ENCODE measurements at regions not wholly inside any gene's neighbourhood (a gene's known extent, or its start where the extent isn't known, plus 50 kb on each side); places are given as distances from the start of the nearest gene placed in this dataset.

DNA sequence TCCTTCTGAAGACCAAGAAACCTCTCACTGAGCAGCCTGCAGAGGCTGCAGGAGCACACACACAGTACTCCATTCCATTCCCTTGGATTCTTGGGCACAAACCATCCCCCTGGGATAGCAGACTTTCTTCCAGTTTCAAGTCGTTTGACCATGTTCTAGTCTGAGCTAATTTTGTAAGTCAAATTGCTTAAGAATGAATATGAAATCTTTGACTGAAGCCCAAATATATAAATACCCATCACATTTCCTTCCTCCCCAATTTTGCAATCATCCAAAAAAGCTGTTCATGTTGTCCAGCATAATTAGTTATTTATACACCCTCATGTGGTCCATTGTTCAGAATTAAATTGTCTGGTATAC is 231.2 kb upstream of the TPRG1 start:
- ATAC-seq (peak; percentile 82), DNase-seq (ENCODE audit: low spot score) (no peak)
- intact Hi-C loops (cut with DNase I): no loop called here

DNA sequence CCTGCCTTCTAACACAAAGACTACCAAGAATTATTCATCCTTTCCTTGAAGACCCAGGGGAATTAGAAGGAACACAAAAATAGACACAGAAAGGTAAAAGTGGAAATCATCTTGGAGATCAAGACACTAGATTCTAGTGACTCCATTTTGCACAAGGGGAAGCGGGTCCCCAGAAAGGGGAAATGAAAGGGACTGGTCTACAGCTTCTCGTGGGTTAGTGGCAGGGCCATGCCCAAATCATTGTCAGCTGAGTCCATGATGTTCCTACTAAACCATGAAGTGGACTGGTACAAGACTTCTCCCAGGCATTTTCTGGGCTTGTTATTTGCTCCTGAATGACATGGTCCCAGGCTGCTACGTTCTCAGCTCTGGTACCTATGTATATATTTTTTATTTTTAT is 230.7 kb upstream of the TPRG1 start:
- ATAC-seq (peak; percentile 47), DNase-seq (ENCODE audit: low spot score) (no peak)
- intact Hi-C loops (cut with DNase I): no loop called here

DNA sequence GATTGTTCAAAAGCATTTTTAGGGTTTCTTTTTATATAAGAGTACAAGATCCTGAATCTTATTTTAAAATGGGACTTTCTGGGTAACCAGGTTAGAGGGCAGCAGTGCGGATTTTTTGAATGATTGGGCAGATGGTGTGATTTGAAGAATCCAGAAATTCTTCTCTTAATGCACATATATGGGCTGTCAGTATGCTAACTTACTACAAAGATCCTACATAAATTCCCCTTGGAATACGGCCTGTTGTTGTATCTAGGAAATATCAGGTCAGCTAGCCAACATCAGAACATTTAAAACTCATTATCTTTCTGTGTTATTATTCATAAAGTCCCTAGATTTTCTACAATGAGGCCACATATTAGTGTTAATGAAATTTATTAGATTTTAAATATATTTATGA is 229.6 kb upstream of the TPRG1 start:
- ATAC-seq (no peak), DNase-seq (ENCODE audit: low spot score) (no peak)
- intact Hi-C loops (cut with DNase I): no loop called here

DNA sequence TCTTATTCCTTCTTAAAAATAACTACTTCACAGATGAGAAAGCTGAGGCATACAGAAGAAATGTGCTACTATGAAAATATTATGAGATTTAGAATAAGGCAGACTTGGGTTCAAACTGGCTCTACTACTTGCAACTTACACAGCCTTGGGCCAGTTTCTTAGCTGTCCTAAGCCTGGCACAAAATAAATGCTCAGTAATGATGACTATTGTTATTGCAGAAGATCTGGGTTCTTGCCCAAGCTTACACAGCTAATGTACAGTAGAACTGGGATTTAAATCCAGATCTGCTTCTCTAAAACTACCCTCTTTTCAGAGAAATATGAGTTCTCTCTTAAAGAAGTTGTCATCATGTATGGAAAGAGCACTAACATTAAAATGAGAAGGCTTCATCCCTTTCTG is 228.2 kb upstream of the TPRG1 start:
- DNase-seq (ENCODE audit: low spot score) (no peak), ATAC-seq (no peak)
- intact Hi-C loops (cut with DNase I): no loop called here

DNA sequence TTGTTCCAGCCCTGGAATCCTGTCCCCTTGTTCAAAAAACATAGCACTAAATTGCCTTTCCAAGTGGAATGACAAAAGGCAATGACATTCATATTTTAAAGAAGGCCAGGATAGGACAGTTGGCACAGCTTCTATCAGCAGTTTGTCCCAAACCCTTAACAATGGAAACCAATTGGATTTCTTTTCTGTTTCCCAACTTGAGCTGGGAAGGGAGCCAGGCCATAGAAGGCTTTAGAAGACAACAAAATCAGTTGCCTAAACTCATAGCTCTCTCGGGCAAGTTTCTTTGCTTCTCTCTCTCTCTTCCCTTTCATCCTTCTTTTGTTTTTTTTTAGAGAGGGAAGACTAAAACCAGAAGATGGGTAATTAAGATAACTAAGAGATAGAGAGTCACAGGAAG is 227.7 kb upstream of the TPRG1 start:
- ATAC-seq (no peak), DNase-seq (ENCODE audit: low spot score) (no peak)
- intact Hi-C loops (cut with DNase I): no loop called here

DNA sequence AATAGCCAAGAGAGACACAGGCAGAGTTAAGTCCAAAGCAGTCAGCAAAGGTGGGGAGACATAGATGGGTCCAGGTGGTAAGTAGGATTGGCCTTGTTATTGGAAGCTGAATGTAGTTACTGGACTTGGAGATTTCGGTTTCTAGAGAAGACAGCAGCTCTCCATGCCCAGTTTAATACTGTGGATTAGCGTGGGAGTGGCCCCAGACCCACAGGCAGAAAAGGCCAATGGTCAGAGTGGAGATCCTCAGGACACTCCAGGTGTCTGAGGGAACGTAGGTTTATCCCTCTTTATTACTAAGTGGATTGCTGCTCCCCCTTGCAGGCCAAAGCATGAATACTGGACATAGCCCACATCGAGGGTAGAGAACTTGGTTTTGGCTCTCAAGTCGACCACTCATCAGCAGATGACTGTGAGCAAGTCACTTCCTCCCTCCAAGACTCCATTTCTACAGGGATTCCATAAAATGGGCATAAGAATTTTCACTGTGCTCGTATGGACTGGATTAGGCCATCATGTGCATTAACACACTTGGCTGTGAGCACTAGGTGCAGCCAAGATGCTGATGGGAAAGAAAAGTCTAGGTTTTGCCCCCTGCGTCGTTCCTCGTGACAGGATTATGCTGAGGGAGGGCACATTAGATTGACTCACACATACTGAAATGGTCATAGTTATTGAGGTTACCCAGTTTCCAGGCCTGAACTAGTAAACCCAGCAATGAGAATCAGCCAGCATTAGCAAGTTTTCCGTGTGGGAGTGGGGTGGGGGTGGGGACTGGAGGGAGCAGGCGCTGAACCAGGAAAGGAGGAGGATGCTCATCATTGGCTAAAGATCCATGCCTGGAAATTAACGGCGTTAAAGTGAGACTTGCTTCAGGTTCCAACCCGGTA is 225.2 kb upstream of the TPRG1 start:
- intact Hi-C loops (cut with DNase I): loop anchor here (2.0 to 5.0 kb wide), 2 partner anchors 899 to 1204 kb away; no protein-coding TSS in a partner anchor
- peak; percentile 3 for ATAC-seq
- DNase-seq (ENCODE audit: low spot score): no peak

DNA sequence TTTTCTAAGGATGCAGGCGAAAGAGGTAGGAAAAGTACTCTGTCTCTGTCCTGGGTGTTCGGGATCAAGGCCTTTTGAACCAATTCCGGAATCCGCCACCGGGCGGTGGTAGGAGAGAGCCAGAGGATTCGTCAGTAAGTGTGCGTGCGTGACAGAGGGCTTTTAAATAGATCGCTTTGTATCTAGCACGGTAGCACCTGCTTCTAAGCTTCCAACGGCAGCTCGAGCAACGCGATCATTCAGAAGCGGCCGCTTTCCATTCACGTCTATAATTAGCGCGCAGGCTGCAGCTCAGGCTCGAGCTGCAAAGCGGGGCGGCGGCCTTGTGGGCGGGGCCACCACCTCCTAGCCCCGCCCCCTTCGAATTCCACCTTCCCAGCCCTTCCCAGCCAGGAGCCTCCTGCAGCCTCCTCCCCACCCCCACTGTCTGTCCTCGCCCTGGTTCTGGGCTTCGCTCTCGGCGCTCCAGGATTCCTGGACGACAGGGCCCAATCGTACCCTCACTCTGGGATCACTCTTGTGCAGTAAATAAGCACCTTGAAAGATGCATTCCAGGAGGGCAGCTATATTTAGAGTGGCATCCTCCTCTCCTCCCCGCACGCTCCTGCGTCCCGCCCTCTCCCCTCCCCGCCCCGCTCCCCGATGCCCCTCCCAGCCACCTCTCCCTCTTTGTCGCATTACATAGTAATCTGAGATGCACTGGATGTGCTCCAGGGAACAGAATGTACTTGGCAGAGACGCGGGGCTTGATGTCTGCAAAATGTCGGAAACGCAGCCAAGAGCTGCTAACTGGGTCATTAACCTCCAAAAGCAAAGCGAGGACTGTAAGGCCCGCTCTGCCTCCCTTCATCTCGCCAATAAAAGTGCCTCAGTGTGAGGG is 224.1 kb upstream of the TPRG1 start:
- peak; percentile 94 for DNase-seq (ENCODE audit: low spot score)
- ATAC-seq: peak; percentile 92
- intact Hi-C loops (cut with DNase I): loop anchor here (2.0 to 5.0 kb wide), 2 partner anchors 900 to 1205 kb away; no protein-coding TSS in a partner anchor

DNA sequence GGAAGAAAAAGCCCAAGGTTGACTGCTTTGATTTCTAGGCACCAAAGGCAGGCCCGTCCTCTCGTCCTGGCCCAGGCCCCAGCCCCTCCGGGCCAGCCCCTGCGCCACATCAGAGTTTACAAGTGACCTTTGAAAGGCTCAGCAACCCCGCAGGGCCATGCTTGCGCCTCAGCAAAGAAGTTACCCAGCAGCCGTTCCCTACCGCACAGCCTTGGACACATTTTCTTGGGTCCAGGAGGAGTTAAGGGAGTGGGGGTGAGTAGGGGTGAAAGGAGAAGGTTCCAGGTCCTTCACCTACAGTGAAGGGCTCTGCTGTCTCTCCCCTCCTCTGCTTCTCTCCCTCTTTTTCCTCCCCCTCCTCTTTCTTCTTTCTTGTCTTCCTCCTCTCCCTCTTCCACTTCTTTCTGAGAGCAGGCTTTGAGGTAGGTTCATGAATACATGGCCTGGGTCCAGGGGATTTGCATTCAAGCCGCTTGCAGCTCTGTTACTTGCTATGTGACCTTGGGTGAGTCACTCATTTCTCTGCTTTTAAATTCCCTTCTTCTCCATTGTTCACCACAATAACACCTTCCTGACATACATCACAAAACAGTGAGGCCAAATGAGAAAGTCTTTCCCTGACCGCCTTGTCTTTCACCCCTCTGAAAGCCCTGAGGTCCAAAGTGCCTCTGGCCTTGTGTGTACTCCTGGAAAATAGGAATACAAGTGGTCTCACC is 223.3 kb upstream of the TPRG1 start:
- intact Hi-C loops (cut with DNase I): loop anchor here (5.0 kb wide), 1 partner anchor 901 kb away; no protein-coding TSS in a partner anchor
- peak; percentile 71 for ATAC-seq
- DNase-seq (ENCODE audit: low spot score): peak; percentile 77

DNA sequence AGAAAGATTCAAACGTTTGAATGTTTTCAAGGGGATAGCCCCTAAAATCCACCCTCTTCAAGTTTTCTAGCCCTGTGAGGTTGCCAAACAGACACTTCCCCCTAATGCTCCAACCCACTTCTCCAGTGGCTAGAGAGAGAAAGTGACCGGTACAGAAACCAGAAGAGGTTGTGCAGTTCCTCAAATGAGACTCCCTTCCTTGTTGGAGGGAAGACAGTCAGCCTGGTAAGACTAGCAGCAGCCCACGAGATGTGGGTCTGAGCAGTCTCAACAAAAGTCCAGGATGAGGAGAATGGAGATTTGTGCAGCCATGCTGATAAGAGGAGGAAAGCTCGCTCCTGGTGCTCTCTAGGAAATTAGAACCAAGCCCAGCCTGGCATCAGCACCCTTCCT is 222.8 kb upstream of the TPRG1 start:
- no peak for ATAC-seq
- no peak for DNase-seq (ENCODE audit: low spot score)
- intact Hi-C loops (cut with DNase I): loop anchor here (5.0 kb wide), 1 partner anchor 902 kb away; no protein-coding TSS in a partner anchor

DNA sequence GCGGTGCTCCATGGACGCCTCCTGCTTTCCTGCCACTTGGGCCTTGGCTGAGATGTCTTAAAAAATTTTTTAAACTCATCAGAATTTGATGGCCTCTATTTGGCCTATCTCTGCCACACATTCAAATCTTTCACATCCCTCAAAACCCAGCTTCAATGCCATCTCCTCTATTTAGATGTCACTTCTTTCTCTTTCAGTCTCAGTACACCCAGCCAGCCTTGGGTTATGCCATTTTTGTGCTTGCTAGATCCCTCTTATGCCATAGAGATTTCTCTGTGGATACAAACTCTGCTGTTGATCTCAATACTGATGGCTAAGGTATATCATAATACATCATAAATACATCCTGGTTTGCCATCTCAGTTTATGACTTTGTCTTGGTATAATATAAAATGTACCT is 222.3 kb upstream of the TPRG1 start:
- no peak for DNase-seq (ENCODE audit: low spot score)
- intact Hi-C loops (cut with DNase I): loop anchor here (5.0 kb wide), 1 partner anchor 902 kb away; no protein-coding TSS in a partner anchor
- no peak for ATAC-seq

DNA sequence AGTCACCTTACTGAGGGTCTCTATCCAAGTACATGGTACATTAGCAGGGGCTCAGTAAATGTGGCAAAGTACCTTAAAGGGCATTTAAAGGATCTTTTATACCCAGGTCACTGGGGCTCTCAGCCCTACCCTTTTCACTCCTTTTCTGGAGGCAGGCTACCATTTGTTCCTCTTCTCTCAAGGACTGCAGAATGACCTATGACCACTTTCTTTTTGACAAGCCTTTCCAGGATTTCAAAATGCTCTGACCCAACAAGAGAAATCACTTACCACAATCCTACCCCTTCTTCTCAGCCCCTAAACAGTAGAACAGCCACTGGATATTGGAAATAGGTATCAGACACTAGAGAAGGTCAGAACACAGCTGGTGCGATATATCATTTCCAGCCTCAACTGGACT is 221.8 kb upstream of the TPRG1 start:
- intact Hi-C loops (cut with DNase I): loop anchor here (5.0 kb wide), 1 partner anchor 903 kb away; no protein-coding TSS in a partner anchor
- DNase-seq (ENCODE audit: low spot score) (no peak), ATAC-seq (no peak)

DNA sequence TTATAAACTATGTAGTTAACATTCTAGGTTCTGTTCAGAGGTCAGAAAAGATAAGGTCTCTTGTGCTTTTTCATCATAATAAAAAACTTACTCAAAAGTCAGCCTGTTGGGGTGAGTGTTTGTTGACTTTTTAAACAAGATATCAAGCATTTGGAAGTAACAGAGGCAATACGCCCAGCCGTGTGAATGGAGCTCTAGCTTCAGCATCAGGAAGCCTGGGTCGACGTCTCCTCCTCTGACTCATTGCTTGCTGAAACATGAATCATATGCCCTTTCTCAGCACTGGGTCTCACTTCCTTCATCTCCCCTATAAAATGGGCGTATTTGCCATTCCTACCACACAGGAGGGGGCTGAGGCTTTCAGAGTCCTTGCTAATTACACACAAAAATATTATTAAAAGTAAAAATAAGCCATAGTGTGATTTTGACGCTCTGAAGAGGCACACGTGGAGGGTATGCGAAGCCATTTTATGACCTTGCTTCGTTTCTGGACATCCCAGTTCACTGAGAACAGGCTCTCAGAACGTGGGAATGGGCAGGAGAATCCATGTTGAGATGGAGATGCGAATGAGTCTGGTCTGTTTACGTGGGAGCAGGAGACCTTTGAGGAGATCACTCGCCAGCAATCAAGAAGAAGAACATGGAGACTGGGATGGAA is 220.8 kb upstream of the TPRG1 start:
- intact Hi-C loops (cut with DNase I): no loop called here
- ATAC-seq: peak; percentile 47
- DNase-seq (ENCODE audit: low spot score): peak; percentile 79

DNA sequence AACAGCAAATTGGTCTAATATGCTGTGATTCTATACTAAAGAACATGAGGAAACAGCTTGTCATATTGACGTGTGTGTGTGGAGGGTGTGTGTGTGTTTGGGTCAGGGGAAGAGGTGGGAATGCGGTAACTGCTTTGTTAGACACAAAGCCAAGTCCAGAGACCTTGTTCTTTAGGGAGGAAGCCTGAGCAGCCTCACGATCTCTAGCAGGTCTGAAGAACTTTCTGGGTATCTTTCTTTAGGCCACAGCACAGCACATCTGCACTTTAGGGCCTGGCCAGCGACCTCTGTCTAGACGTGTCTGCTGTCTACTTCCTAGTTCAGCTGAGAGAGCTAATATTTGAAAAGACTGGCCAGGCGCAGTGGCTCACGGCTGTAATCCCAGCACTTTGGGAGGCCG is 220.0 kb upstream of the TPRG1 start:
- intact Hi-C loops (cut with DNase I): loop anchor here (2.0 kb wide), 1 partner anchor 1211 kb away; no protein-coding TSS in a partner anchor
- ATAC-seq (no peak), DNase-seq (ENCODE audit: low spot score) (no peak)

DNA sequence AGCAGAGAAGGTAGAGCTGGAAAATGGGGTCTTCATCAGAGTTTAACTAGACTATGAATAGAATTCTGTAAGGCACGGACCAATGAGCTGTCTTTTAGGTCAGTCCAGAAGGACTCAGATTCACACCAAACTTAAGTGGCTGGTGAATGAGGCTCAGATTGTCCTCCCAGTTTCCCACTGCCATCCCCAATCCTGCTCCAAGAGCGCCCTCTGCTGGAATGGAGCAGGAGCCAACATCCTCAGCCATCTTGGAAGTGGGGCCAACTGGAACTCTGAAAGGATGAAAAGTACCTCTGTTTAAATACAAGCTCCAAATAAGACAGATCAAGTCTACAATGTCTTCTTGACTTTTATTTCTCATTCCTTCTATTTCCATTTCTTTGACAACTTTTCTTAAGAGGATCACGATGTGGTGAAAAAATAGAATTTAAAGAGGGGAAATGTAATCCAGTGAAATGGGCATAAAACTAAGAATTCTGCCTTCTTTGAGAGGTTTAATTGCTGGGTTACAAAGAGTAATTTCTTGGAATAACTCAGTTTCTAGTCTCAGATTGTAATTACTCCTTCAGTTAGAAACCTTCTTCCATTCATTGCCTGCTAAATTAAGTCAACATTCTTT is 217.1 kb upstream of the TPRG1 start:
- intact Hi-C loops (cut with DNase I): no loop called here
- ATAC-seq: peak; percentile 76
- DNase-seq (ENCODE audit: low spot score): peak; percentile 93

DNA sequence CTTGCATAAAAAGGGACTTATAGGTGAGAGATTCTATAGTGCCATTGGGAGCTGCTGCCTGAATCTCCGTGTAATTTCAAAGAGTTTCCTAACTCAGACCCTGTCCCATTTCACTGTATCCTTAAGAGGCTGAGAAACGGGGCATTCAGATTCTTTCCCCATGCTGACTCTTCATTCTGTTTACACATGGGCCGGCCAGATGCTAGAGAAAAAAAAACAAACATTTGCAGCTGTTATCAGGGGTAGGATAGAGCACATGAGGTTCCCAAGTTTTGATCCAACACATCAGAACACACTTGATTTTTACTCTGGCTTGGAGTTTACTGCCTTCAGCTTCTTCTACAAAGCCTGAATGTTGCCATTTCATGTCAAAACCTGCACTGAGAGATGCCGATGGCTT is 215.9 kb upstream of the TPRG1 start:
- DNase-seq (ENCODE audit: low spot score) (no peak), ATAC-seq (peak; percentile 73)
- intact Hi-C loops (cut with DNase I): no loop called here

DNA sequence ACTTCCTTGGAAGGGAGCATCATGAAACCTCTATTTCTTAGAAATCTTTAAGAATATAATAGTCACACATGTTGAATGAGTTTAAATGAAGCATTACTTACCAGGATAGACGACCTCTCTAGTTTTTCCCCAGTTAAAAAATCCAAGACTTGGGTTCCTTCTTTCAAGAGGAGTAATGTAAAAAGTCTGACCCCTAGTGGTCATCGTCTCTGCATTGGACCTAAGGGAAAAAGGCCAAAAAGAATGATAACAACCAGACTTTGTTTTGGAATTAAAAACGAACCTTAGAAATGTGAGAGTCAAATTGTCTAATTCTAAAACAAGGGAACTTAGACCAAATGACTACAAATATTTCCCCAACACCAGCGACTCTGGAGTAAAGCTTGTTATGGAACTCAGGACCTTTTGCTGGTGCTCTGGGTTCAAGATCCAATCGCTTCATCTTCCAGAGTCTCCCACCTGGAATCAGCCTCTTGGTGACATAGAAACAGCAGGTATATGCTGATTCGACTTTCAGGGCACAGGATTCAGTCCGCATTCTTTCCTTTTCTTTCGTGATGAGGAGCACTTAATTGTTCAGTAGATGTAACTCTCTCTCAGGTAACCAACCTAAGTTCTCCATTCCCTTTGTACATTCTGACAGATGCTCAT is 214.8 kb upstream of the TPRG1 start:
- DNase-seq (ENCODE audit: low spot score) (no peak), ATAC-seq (peak; percentile 65)
- intact Hi-C loops (cut with DNase I): no loop called here

DNA sequence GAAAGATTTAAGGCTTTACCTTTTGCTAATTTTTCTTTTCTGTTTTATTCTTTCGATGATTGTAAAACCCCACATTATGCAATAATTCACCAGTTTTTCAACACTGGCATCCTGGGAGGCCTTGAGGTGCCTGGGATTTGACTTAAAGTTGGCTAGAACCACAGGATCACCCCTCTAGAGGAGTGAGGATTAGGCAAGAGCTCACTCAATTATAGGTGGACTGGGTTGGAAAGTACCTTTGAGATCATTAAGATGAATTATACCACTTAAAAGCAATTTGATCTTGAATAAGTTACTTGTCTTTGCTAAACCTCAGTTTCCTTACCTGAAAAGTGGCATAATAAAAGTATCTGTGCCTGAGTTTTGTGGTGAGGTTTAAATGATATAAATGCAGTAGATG is 212.8 kb upstream of the TPRG1 start:
- ATAC-seq (no peak), DNase-seq (ENCODE audit: low spot score) (no peak)
- intact Hi-C loops (cut with DNase I): no loop called here
